Stomach (tissue), 8 donors: ENCODE measurements at regions not wholly inside any gene's neighbourhood (a gene's known extent, or its start where the extent isn't known, plus 50 kb on each side); places are given as distances from the start of the nearest gene placed in this dataset.

Source experiments
- DNase-seq, 2 donors: peaks; one replicate each; pipeline versions ENCODE4 v3.0.0 to v3.0.0-alpha.2; 2013 to 2019
- H3K27ac ChIP-seq, 5 donors: fragments of 200-600 bp in 4 of 5; sonication (generic) in 4 of 5; one replicate each; pipeline ENCODE4 v1.5.1; 2013 to 2019; ENCODE audit warnings: mild to moderate bottlenecking in 1 of 5, moderate library complexity in 1 of 5
- H3K27me3 ChIP-seq, 3 donors: fragments of 200-600 bp; sonication (generic); one replicate each; pipeline ENCODE4 v1.5.1; 2017 to 2019; ENCODE audit warnings: mixed run types in 1 of 3
- H3K36me3 ChIP-seq, 4 donors: fragments of 200-600 bp; sonication (generic); 1 replicate in 3 of 4; 2 replicates in 1 of 4; pipeline ENCODE4 v1.5.1; 2016 to 2019
- H3K4me1 ChIP-seq, 4 donors: fragments of 200-600 bp; sonication (generic); one replicate each; pipeline ENCODE4 v1.5.1; 2016 to 2019
- H3K4me3 ChIP-seq, 4 donors: fragments of 200-600 bp; sonication (generic) in 3 of 4; one replicate each; pipeline ENCODE4 v1.5.1; 2016 to 2019; ENCODE audit warnings: mild to moderate bottlenecking in 1 of 4
- H3K9me3 ChIP-seq, 4 donors: fragments of 200-600 bp; sonication (generic); one replicate each; pipeline ENCODE4 v1.5.1; 2016 to 2019
- CTCF ChIP-seq, 7 experiments: fragments of 450-650 bp in 4 of 7; fragments of 200-600 bp in 3 of 7; sonication (generic) in 3 of 7; IDR thresholded peaks; one replicate each; pipeline ENCODE4 v1.5.1; 2016 to 2019; ENCODE audit warnings: antibody characterized with exemption in 7 of 7, control low read depth in 2 of 7, mild to moderate bottlenecking in 1 of 7
- EP300 ChIP-seq: sonication (generic); formaldehyde crosslinking; IDR thresholded peaks from one replicate; pipeline ENCODE4 v1.6.1; 2017; ENCODE audit warnings: antibody characterized with exemption
- POLR2A ChIP-seq, 4 donors: fragments of 450-650 bp; IDR thresholded peaks; one replicate each; pipeline ENCODE4 v1.6.1; 2016; ENCODE audit warnings: antibody characterized with exemption in 4 of 4, control low read depth in 2 of 4, mild to moderate bottlenecking in 1 of 4, moderate library complexity in 1 of 4
- POLR2AphosphoS5 ChIP-seq, 3 donors: sonication (generic); formaldehyde crosslinking; IDR thresholded peaks; one replicate each; pipeline ENCODE4 v1.6.1; 2016; ENCODE audit warnings: antibody characterized with exemption in 3 of 3
- WGBS, 5 donors: extraction: QIAGEN DNeasy Blood & Tissue Kit in 3 of 5; methylation state at CpG; one replicate each; pipeline versions ENCODE4 v1.1.5 to v1.1.7; 2013 to 2018; 5-methylcytosine and 5-hydroxymethylcytosine counted together
- intact Hi-C: fragments of 100-400 bp; cut with DNase I; formaldehyde crosslinking; loops from one replicate; pipeline ENCODE4 v1.15.1; 2023; ENCODE audit warnings: low total_unique reads
- donor health status: healthy with polysubstance abuse.
- donor health status: Bipolar disorder and iron deficiency.
- donor health status: healthy.

GRCh38 chr11:120035756-120036155 lies 102.2 kb downstream of the TRIM29 start:
- peaks cover 0 to 12% (median 10%) of the 10 kb centered on the region in 4 donors for H3K9me3 ChIP-seq
- no peaks in the 10 kb centered on the region for H3K36me3 ChIP-seq
- DNase-seq = no peak
- no peaks in the 10 kb centered on the region for H3K4me1 ChIP-seq
- H3K4me3 ChIP-seq = no peak overlapping the region
- TF ChIP-seq POLR2A (IDR thresholded peaks at IDR 0.05) (no peak), POLR2AphosphoS5 (IDR thresholded peaks at IDR 0.05) (no peak), CTCF (IDR thresholded peaks at IDR 0.05) (no peak), EP300 (no peak)
- intact Hi-C loops = no loop called here
- H3K27me3 ChIP-seq = peaks cover 0 to 32% (median 2%) of the 10 kb centered on the region in 3 donors
- no peak overlapping the region for H3K27ac ChIP-seq
- WGBS, 5 donors = 91 to 99% (median 96%) methylated on average over 5 of the region's 5 CpGs

GRCh38 chr11:120034881-120035630 lies 102.9 kb downstream of the TRIM29 start:
- no peak for TF ChIP-seq POLR2AphosphoS5 (IDR thresholded peaks at IDR 0.05)
- no peak for TF ChIP-seq CTCF (IDR thresholded peaks at IDR 0.05)
- TF ChIP-seq POLR2A (IDR thresholded peaks at IDR 0.05) = no peak
- no peak for TF ChIP-seq EP300
- WGBS, 5 donors = 70 to 82% (median 79%) methylated on average over 9 of the region's 9 CpGs
- Histone ChIP-seq H3K4me1 (no peaks in the 10 kb centered on the region), H3K4me3 (no peak overlapping the region), H3K27ac (no peak overlapping the region), H3K9me3 (peaks cover 0 to 12% (median 10%) of the 10 kb centered on the region in 4 donors), H3K36me3 (no peaks in the 10 kb centered on the region), H3K27me3 (peaks cover 0 to 31% (median 2%) of the 10 kb centered on the region in 3 donors)
- intact Hi-C loops = no loop called here
- DNase-seq = peak in 1 of 2 donors; percentile 41

- no peak for DNase-seq
- Histone ChIP-seq H3K27ac (no peak overlapping the region), H3K4me3 (no peak overlapping the region), H3K27me3 (peaks cover 0 to 25% (median 2%) of the 10 kb centered on the region in 3 donors), H3K9me3 (peaks cover 0 to 12% (median 10%) of the 10 kb centered on the region in 4 donors), H3K36me3 (no peaks in the 10 kb centered on the region), H3K4me1 (no peaks in the 10 kb centered on the region)
- WGBS, 5 donors = 61 to 85% (median 74%) methylated on average over 9 of the region's 9 CpGs
- TF ChIP-seq CTCF (IDR thresholded peaks at IDR 0.05) (no peak), POLR2AphosphoS5 (IDR thresholded peaks at IDR 0.05) (no peak), POLR2A (IDR thresholded peaks at IDR 0.05) (no peak), EP300 (no peak)
- intact Hi-C loops = no loop called here
These were observed 103.6 kb downstream of the TRIM29 start for GRCh38 chr11:120034176-120034875.

- 50 to 70% (median 67%) methylated on average over 7 to 10 of the region's 10 CpGs for WGBS, 5 donors
These were observed 105.0 kb downstream of the TRIM29 start for GRCh38 chr11:120032766-120033390.

More at GRCh38 chr11:120032766-120033390, 105.0 kb downstream of the TRIM29 start:
- Histone ChIP-seq H3K27me3 (peaks cover 0 to 35% (median 2%) of the 10 kb centered on the region in 3 donors), H3K9me3 (peaks cover 0 to 12% (median 10%) of the 10 kb centered on the region in 4 donors), H3K4me1 (no peaks in the 10 kb centered on the region), H3K4me3 (no peak overlapping the region), H3K27ac (no peak overlapping the region), H3K36me3 (no peaks in the 10 kb centered on the region)
- intact Hi-C loops = no loop called here
- no peak for TF ChIP-seq CTCF (IDR thresholded peaks at IDR 0.05)
- TF ChIP-seq POLR2AphosphoS5 (IDR thresholded peaks at IDR 0.05) = no peak
- TF ChIP-seq POLR2A (IDR thresholded peaks at IDR 0.05) = no peak
- no peak for TF ChIP-seq EP300
- DNase-seq = no peak
